ENCODE measurements at regions not wholly inside any gene's neighbourhood (a gene's known extent, or its start where the extent isn't known, plus 50 kb on each side); places are given as distances from the start of the nearest gene placed in this dataset.

DNA sequence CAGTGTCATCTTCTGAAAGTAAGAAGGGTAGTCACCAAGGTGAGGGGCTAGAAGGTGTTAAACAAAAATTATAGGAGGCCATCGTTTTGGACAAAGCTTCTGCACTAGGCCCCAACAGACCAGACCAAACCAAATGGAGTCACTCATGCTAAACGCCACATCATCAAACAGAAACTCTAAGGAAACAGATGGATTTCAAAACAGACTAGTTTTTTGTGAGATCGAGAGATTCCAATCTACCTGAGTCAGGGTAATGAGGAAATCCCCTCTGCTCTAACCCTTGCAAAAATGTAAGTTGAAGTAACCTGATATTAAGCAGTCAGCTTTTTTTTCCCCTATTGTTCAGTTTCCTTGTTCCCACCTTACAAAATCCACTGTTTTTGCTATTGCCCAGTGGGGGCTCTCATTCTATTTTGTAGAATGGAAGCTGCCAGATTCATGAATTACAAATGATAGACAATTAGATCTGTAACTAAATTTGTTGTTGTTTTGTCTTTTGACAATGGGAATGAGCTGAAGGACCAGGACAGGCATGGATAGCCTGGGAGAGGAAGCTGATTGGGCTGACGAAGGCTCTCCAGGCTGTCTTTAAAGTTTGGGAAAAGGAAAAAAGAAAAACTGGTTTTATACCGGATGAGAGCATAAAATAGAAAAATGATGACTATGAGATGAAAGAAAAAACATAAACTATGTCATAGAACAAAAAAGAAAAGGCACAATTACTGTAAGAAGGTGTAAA is 94.7 kb upstream of the ADAMTSL1 start:
- TF ChIP-seq CTCF (conservative IDR thresholded peaks at IDR 0.05 in 1 of 2, IDR thresholded peaks at IDR 0.05 in 1 of 2; ENCODE audit: low read depth in 1 of 2, low read length in 2 of 2) (no peak), EZH2 (IDR thresholded peaks at IDR 0.05; ENCODE audit: low read length, missing control alignments) (no peak)
